Uterus (tissue), 2 donors: ENCODE measurements at regions not wholly inside any gene's neighbourhood (a gene's known extent, or its start where the extent isn't known, plus 50 kb on each side); places are given as distances from the start of the nearest gene placed in this dataset.

Source experiments
- POLR2A ChIP-seq, 2 donors: fragments of 450-650 bp; IDR thresholded peaks; one replicate each; pipeline ENCODE4 v1.6.1; 2016; ENCODE audit warnings: antibody characterized with exemption in 2 of 2, mild to moderate bottlenecking in 1 of 2, moderate library complexity in 1 of 2
- TF ChIP-seq, protein P1 (sequence below), 4 experiments: fragments of 200-600 bp in 2 of 4; fragments of 450-650 bp in 2 of 4; sonication (generic) in 2 of 4; IDR thresholded peaks; one replicate each; pipeline ENCODE4 v1.5.1; 2016 to 2019; ENCODE audit warnings: antibody characterized with exemption in 4 of 4, mild to moderate bottlenecking in 2 of 4, moderate library complexity in 1 of 4

DNA sequence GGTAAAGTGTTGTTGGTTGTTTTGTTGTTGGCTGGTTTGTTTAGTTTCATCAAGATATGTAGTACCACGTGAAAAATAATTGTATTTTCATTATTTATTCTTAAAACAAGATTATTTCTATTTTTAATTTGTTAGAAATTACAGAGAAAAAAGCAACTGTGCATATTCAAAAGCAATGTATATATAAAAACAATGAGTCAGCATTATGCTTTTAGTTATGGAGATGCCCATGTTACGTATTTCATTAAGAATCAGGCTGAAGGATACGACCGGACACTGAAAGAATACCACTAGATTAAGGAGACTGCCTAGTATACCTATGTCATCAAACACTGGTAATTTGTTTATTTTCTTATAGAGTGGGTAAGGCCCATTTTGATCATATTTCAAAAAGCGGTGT is 1188.4 kb upstream of the NXPH2 start:
- TF ChIP-seq, protein P1, sequence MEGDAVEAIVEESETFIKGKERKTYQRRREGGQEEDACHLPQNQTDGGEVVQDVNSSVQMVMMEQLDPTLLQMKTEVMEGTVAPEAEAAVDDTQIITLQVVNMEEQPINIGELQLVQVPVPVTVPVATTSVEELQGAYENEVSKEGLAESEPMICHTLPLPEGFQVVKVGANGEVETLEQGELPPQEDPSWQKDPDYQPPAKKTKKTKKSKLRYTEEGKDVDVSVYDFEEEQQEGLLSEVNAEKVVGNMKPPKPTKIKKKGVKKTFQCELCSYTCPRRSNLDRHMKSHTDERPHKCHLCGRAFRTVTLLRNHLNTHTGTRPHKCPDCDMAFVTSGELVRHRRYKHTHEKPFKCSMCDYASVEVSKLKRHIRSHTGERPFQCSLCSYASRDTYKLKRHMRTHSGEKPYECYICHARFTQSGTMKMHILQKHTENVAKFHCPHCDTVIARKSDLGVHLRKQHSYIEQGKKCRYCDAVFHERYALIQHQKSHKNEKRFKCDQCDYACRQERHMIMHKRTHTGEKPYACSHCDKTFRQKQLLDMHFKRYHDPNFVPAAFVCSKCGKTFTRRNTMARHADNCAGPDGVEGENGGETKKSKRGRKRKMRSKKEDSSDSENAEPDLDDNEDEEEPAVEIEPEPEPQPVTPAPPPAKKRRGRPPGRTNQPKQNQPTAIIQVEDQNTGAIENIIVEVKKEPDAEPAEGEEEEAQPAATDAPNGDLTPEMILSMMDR (IDR thresholded peaks at IDR 0.05), result no peak
- no peak for TF ChIP-seq POLR2A (IDR thresholded peaks at IDR 0.05)
